HEK293T (cell line): ENCODE measurements at regions not wholly inside any gene's neighbourhood (a gene's known extent, or its start where the extent isn't known, plus 50 kb on each side); places are given as distances from the start of the nearest gene placed in this dataset.

ENCODE experiments used
- ELF4 ChIP-seq: fragments of 450-650 bp; IDR thresholded peaks from 2 replicates; pipeline ENCODE4 v1.6.1; 2017; ENCODE audit warnings: antibody characterized with exemption
- FOXK2 ChIP-seq: fragments of 450-650 bp; IDR thresholded peaks from 2 replicates; pipeline ENCODE4 v1.6.1; 2016; ENCODE audit warnings: mild to moderate bottlenecking
- FOXM1 ChIP-seq: fragments of 450-650 bp; IDR thresholded peaks from 2 replicates; pipeline ENCODE4 v1.6.1; 2017; ENCODE audit warnings: mild to moderate bottlenecking, borderline replicate concordance
- HDGF ChIP-seq: fragments of 450-650 bp; IDR thresholded peaks from 2 replicates; pipeline ENCODE4 v1.6.1; 2017; ENCODE audit warnings: antibody characterized with exemption, borderline replicate concordance
- NFRKB ChIP-seq: fragments of 450-650 bp; IDR thresholded peaks from 2 replicates; pipeline ENCODE4 v1.6.1; 2016; ENCODE audit warnings: mild to moderate bottlenecking, moderate library complexity
- SP1 ChIP-seq: fragments of 450-650 bp; IDR thresholded peaks from 2 replicates; pipeline ENCODE4 v1.6.1; 2017
- SUZ12 ChIP-seq: fragments of 450-650 bp; IDR thresholded peaks from 2 replicates; pipeline ENCODE4 v1.6.1; 2016; ENCODE audit warnings: mild to moderate bottlenecking
- ZNF384 ChIP-seq: fragments of 450-650 bp; IDR thresholded peaks from 2 replicates; pipeline ENCODE4 v1.6.1; 2016

GRCh38 chr10:14439451-14440259, 108.9 kb upstream of the FRMD4A start:
- TF ChIP-seq FOXK2, result no peak
- TF ChIP-seq HDGF, result no peak
- no peak for TF ChIP-seq FOXM1
- no peak for TF ChIP-seq SUZ12
- no peak for TF ChIP-seq NFRKB
- no peak for TF ChIP-seq SP1
- no peak for TF ChIP-seq ZNF384
- TF ChIP-seq ELF4, result no peak
